Stimulated activated CD4-positive, alpha-beta T cell treated with anti-CD3 and anti-CD28 coated beads, Interleukin-12 subunit alpha, Interleukin-12 subunit beta, amount 100 ng/mL, for 24 hours (primary cell): ENCODE measurements at regions not wholly inside any gene's neighbourhood (a gene's known extent, or its start where the extent isn't known, plus 50 kb on each side); places are given as distances from the start of the nearest gene placed in this dataset.

ENCODE experiments used
- DNase-seq, 2 experiments: peaks; one replicate each; pipeline ENCODE4 v3.0.0-alpha.2; 2020; ENCODE audit warnings: low read depth in 2 of 2

- DNase-seq = no peak
Measured at GRCh38 chr12:60042835-60043234, 447.0 kb downstream of the SLC16A7 start.

GRCh38 chr12:60043236-60043635 is 447.4 kb downstream of the SLC16A7 start:
- no peak for DNase-seq

GRCh38 chr12:60052483-60052882 is 456.7 kb downstream of the SLC16A7 start:
- DNase-seq = no peak

GRCh38 chr12:60059180-60059579 is 463.4 kb downstream of the SLC16A7 start:
- DNase-seq = no peak

- DNase-seq = no peak
Measured at GRCh38 chr12:60066655-60067054, 470.8 kb downstream of the SLC16A7 start.

- DNase-seq = no peak
Measured at GRCh38 chr12:60070552-60070951, 474.7 kb downstream of the SLC16A7 start.

- no peak for DNase-seq
Measured at GRCh38 chr12:60071759-60072191, 475.9 kb downstream of the SLC16A7 start.

GRCh38 chr12:60072911-60073310 is 477.1 kb downstream of the SLC16A7 start:
- DNase-seq = no peak

GRCh38 chr12:60075091-60075490 is 479.3 kb downstream of the SLC16A7 start:
- no peak for DNase-seq

- DNase-seq = no peak
Measured at GRCh38 chr12:60078026-60078425, 482.2 kb downstream of the SLC16A7 start.

- no peak for DNase-seq
Measured at GRCh38 chr12:60093428-60093827, 497.6 kb downstream of the SLC16A7 start.

- DNase-seq = no peak
Measured at GRCh38 chr12:60094436-60094835, 498.6 kb downstream of the SLC16A7 start.

- DNase-seq = no peak
Measured at GRCh38 chr12:60096727-60097126, 500.9 kb downstream of the SLC16A7 start.

- no peak for DNase-seq
Measured at GRCh38 chr12:60100160-60100559, 504.3 kb downstream of the SLC16A7 start.

GRCh38 chr12:60100852-60101251 is 505.0 kb downstream of the SLC16A7 start:
- DNase-seq = no peak

GRCh38 chr12:60101715-60102114 is 505.9 kb downstream of the SLC16A7 start:
- DNase-seq = no peak

GRCh38 chr12:60106214-60106613 is 510.4 kb downstream of the SLC16A7 start:
- no peak for DNase-seq

- no peak for DNase-seq
Measured at GRCh38 chr12:60107992-60108391, 512.2 kb downstream of the SLC16A7 start.

GRCh38 chr12:60112063-60112462 is 516.2 kb downstream of the SLC16A7 start:
- no peak for DNase-seq

GRCh38 chr12:60112763-60113162 is 516.9 kb downstream of the SLC16A7 start:
- no peak for DNase-seq

- no peak for DNase-seq
Measured at GRCh38 chr12:60114169-60114568, 518.3 kb downstream of the SLC16A7 start.

GRCh38 chr12:60119327-60119726 is 523.5 kb downstream of the SLC16A7 start:
- DNase-seq = no peak

GRCh38 chr12:60120199-60120598 is 524.4 kb downstream of the SLC16A7 start:
- DNase-seq = no peak

- no peak for DNase-seq
Measured at GRCh38 chr12:60123557-60123956, 527.7 kb downstream of the SLC16A7 start.

GRCh38 chr12:60137513-60137912 is 541.7 kb downstream of the SLC16A7 start:
- no peak for DNase-seq
